T-cell (primary cell): ENCODE measurements at regions not wholly inside any gene's neighbourhood (a gene's known extent, or its start where the extent isn't known, plus 50 kb on each side); places are given as distances from the start of the nearest gene placed in this dataset.
A peak's percentile ranks its signal among the peaks of the same experiment; 100 is the strongest.

ENCODE experiments used
- ATAC-seq, 4 experiments: fragments of 200-7000 bp in 3 of 4; fragments of 150-1000 bp in 1 of 4; cut with Tn5 transposase; replicated peaks in 1 of 4; 1 replicate in 3 of 4; 2 replicates in 1 of 4; pipeline ENCODE4 v1.10.0; 2021; ENCODE audit warnings: moderate library complexity in 3 of 4, mild to moderate bottlenecking in 2 of 4, moderate number of reproducible peaks in 1 of 4
- CTCF ChIA-PET, 2 donors: fragments of 300-600 bp; sonication (Branson Sonifier 250); formaldehyde crosslinking; loops; one replicate each; lab custom pipeline; 2022; ENCODE audit warnings: antibody characterized with exemption in 2 of 2; lab: Charles Lee
- POLR2A ChIA-PET, 2 donors: fragments of 300-600 bp; sonication (Branson Sonifier 250); formaldehyde crosslinking; loops; one replicate each; lab custom pipeline; 2022; ENCODE audit warnings: antibody characterized with exemption in 2 of 2; lab: Charles Lee
- DNase-seq, 35 experiments: peaks; one replicate each; pipeline versions ENCODE4 v3.0.0 to v3.0.0-alpha.2; 2013 to 2023
- H3K27ac ChIP-seq: one replicate; pipeline ENCODE4 v1.5.1; 2013; ENCODE audit warnings: low read length
- H3K27me3 ChIP-seq, 2 experiments: replicated peaks in 1 of 2; 1 replicate in 1 of 2; 2 replicates in 1 of 2; pipeline versions ENCODE4 v1.6.1 to v1.7.0; 2013; ENCODE audit warnings: low read length in 1 of 2, mixed read lengths in 1 of 2; ENCODE audit not compliant: control insufficient read depth in 2 of 2, insufficient read depth in 2 of 2; ENCODE audit errors: extremely low read depth in 1 of 2
- H3K36me3 ChIP-seq, 2 donors: 1 replicate in 1 of 2; 2 replicates in 1 of 2; pipeline versions ENCODE4 v1.6.1 to v1.7.0; 2013; ENCODE audit warnings: low read length in 1 of 2; ENCODE audit not compliant: control insufficient read depth in 2 of 2, insufficient read depth in 1 of 2; ENCODE audit errors: extremely low read depth in 1 of 2
- H3K4me1 ChIP-seq, 2 experiments: 1 replicate in 1 of 2; 2 replicates in 1 of 2; pipeline versions ENCODE4 v1.6.1 to v1.7.0; 2013; ENCODE audit warnings: low read length in 2 of 2, mixed read lengths in 1 of 2; ENCODE audit not compliant: insufficient read depth in 2 of 2, control insufficient read depth in 1 of 2; ENCODE audit errors: extremely low read depth in 1 of 2
- H3K4me3 ChIP-seq, 2 donors: 1 replicate in 1 of 2; 2 replicates in 1 of 2; pipeline versions ENCODE4 v1.5.1 to v1.7.0; 2013; ENCODE audit warnings: mild to moderate bottlenecking in 2 of 2, low read length in 1 of 2, moderate library complexity in 1 of 2; ENCODE audit not compliant: control insufficient read depth in 1 of 2; ENCODE audit errors: extremely low read depth in 1 of 2
- H3K9me3 ChIP-seq: 2 replicates; pipeline ENCODE4 v1.7.0; 2013
- H3K27ac Mint-ChIP-seq, 2 donors: one replicate each; pipeline ENCODE4 v1.8.0; 2020 to 2021; ENCODE audit warnings: mild to moderate bottlenecking in 2 of 2, mixed read lengths in 2 of 2
- H3K27me3 Mint-ChIP-seq, 2 donors: one replicate each; pipeline ENCODE4 v1.8.0; 2021 to 2022; ENCODE audit warnings: mixed read lengths in 2 of 2
- H3K36me3 Mint-ChIP-seq: one replicate; pipeline ENCODE4 v1.8.0; 2021; ENCODE audit warnings: mixed read lengths
- H3K4me1 Mint-ChIP-seq, 3 donors: one replicate each; pipeline ENCODE4 v1.8.0; 2020 to 2022; ENCODE audit warnings: mixed read lengths in 3 of 3, mild to moderate bottlenecking in 1 of 3
- H3K4me3 Mint-ChIP-seq, 3 donors: one replicate each; pipeline ENCODE4 v1.8.0; 2020 to 2022; ENCODE audit warnings: mild to moderate bottlenecking in 3 of 3, mixed read lengths in 3 of 3, moderate library complexity in 3 of 3
- H3K9me3 Mint-ChIP-seq, 3 donors: one replicate each; pipeline ENCODE4 v1.8.0; 2020 to 2022; ENCODE audit warnings: mixed read lengths in 3 of 3
- WGBS: methylation state at CpG from one replicate; pipeline ENCODE4 v1.1.5; 2013; ENCODE audit warnings: missing lambda C conversion rate; ENCODE audit not compliant: insufficient coverage; 5-methylcytosine and 5-hydroxymethylcytosine counted together

DNA sequence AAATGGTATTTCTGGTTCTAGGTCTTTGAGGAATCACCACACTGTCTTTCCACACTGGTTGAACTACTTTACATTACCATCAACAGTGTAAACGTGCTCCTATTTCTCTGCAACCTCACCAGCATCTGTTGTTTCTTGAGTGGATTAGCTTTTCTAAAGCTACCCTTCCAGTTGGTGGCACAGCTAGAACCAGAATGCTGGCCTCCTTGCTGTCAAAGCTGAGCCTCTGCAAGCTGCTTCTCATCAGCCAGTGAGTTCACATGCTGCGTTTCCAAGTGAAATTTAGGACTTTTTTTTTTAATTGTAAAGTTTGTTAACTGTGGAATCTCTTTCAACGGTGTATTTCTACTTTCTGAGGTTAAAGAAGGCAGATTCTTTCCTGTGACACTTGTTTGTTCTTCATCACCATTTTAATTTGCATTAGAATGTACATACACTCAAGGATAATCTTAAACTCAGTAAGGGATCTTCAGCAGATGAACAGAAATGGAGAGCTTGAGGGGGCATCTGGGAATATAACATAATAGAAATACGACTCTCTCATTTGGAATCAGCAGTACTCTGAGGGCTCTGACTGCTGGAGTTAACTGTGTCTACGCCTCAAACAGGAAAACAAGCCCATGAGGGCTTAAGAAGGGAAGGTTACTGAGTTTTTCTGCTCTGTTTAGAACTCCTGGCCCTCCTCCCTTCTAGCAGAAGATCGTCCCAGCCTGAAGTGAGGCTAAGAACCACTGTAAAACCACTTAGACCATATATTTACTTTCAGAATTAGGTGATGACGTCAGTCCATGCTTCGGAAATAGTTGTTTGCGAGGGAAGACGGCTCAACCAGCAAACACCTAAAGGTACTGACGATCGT, 148.4 kb upstream of the FAM20A start:
- no peaks in the 10 kb centered on the region for H3K4me1 ChIP-seq
- H3K36me3 ChIP-seq = no peaks in the 10 kb centered on the region
- DNase-seq (no peak), ATAC-seq (no peak)
- POLR2A ChIA-PET = no interaction called here
- peaks cover 0 to 8% of the 10 kb centered on the region in 2 experiments for H3K27me3 ChIP-seq
- no peak overlapping the region for H3K27ac Mint-ChIP-seq
- H3K4me3 Mint-ChIP-seq = no peak overlapping the region
- H3K9me3 ChIP-seq = no peaks in the 10 kb centered on the region
- peaks cover 4 to 18% of the 10 kb centered on the region in 2 donors for H3K27me3 Mint-ChIP-seq
- no peaks in the 10 kb centered on the region for H3K4me1 Mint-ChIP-seq
- H3K27ac ChIP-seq = no peak overlapping the region
- H3K4me3 ChIP-seq = no peak overlapping the region
- CTCF ChIA-PET = no interaction called here
- no peaks in the 10 kb centered on the region for H3K36me3 Mint-ChIP-seq
- H3K9me3 Mint-ChIP-seq = peaks cover 0 to 3% (median 3%) of the 10 kb centered on the region in 3 donors
- 88% methylated on average over 8 of the region's 12 CpGs for WGBS

DNA sequence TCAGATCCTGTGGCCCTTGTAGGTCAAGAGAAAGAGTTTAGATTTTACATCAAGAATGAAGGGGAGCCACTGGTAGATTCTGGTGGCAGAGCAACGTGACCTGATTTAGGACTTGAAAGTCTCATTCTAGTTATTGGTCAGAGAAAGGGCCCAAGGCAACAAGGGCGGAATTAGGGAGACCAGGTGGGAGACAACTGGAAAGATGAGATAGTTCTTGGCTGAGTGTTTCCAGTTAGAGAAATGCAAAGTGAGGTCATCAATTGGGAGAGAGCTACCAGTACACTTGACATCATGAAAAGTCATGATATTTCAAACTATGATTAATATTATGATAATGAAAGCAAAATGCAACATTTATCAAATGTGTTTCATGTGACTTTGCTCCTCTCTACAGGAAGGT, 147.2 kb upstream of the FAM20A start:
- no peak for DNase-seq
- Histone ChIP-seq H3K9me3 (no peaks in the 10 kb centered on the region), H3K27ac (no peak overlapping the region), H3K4me3 (no peak overlapping the region), H3K36me3 (no peaks in the 10 kb centered on the region), H3K4me1 (no peaks in the 10 kb centered on the region), H3K27me3 (peaks cover 0 to 8% of the 10 kb centered on the region in 2 experiments)
- no peak overlapping the region for H3K4me3 Mint-ChIP-seq
- H3K27me3 Mint-ChIP-seq = peaks cover 4 to 23% of the 10 kb centered on the region in 2 donors
- peaks cover 0 to 3% (median 3%) of the 10 kb centered on the region in 3 donors for H3K9me3 Mint-ChIP-seq
- no peak overlapping the region for H3K27ac Mint-ChIP-seq
- 81% methylated on average over 2 of the region's 2 CpGs for WGBS
- CTCF ChIA-PET = no interaction called here
- H3K4me1 Mint-ChIP-seq = no peaks in the 10 kb centered on the region
- no peaks in the 10 kb centered on the region for H3K36me3 Mint-ChIP-seq
- POLR2A ChIA-PET = no interaction called here
- ATAC-seq = no peak

DNA sequence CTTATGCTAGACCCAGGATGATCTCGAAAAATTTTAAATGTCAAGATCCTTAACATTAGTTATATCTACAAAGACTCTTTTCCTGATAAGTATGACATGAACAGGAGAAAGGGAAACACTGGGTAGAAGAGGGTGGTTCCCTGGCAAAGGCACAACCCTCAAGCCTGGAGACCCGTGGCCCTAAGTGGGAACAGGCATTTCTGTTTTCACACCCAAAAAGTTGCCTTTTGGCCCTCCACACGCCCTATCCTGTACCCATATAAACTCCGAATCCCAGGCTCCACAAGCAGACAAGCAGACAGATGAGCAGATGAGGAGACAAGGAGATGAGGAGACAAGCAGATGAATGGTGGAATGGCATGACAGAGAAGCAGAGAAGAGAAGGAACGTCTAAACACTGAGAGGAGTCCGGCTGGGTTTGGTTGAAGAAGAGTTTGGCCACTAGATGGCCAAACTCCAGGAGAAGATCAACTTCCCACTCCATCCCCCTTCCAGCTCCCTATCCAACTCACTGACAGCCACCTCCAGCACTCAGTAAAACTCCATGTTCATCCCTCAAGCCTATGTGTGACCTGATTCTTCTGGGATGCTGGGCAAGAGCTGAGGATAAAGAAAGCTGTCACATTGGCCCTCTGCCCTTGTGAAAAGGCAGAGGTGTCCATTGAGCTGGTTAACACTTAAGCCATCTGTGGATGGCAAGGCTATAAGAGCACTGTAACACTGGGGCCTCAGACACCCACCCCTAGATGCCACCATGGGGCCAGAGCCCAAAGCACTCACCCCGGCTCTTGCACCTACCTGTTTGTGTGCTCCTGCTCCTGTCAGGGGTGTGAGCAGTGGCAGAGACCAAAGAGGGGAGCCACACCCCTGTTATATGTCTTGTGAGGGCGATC, 139.6 kb upstream of the FAM20A start:
- Mint-ChIP-seq H3K4me3 (no peak overlapping the region), H3K4me1 (no peaks in the 10 kb centered on the region), H3K27ac (peak overlapping the region in 1 of 2 donors; percentile 0), H3K36me3 (no peaks in the 10 kb centered on the region), H3K27me3 (peaks cover 16 to 34% of the 10 kb centered on the region in 2 donors), H3K9me3 (peaks cover 0 to 3% (median 3%) of the 10 kb centered on the region in 3 donors)
- DNase-seq (no peak), ATAC-seq (no peak)
- peaks cover 0 to 15% of the 10 kb centered on the region in 2 experiments for H3K27me3 ChIP-seq
- no peaks in the 10 kb centered on the region for H3K4me1 ChIP-seq
- no peaks in the 10 kb centered on the region for H3K36me3 ChIP-seq
- no peak overlapping the region for H3K27ac ChIP-seq
- H3K9me3 ChIP-seq = no peaks in the 10 kb centered on the region
- ChIA-PET POLR2A (no interaction called here), CTCF (no interaction called here)
- H3K4me3 ChIP-seq = no peak overlapping the region
- 80% methylated on average over 1 of the region's 8 CpGs for WGBS

DNA sequence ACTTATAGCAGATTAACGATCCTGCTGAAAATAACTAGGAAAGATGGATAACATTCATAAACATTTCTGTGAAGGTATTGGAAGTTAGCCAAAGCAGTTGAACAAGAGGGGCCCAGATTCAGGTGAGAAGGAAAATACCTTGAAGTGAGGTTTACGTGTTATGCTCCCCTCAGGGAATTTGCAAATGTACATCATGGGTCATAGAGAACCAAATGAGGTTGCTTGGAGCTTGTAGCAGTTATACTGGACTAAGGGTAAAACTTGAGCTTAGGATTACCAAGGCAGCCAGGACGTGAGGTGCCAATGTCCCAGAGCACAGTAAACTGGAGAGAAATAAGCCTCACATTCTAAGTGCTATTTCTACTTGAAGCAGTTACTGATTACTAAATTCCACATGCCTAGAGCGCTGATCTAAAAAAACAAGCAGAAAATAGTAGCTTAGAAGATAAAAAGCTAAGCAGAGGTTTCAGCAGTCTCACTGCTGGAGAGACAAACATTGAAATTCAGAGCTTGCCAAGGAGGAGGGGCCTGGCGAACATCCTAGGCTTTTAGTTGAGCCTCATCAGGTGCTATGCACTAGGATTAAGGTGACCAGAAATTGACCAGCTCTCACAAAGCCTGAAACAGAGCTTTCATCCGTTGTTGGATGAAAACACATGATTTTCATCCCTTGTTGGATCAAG, 136.7 kb upstream of the FAM20A start:
- no peak overlapping the region for H3K4me3 Mint-ChIP-seq
- Histone ChIP-seq H3K4me3 (no peak overlapping the region), H3K9me3 (no peaks in the 10 kb centered on the region), H3K27me3 (peaks cover 0 to 13% of the 10 kb centered on the region in 2 experiments), H3K27ac (no peak overlapping the region), H3K4me1 (no peaks in the 10 kb centered on the region), H3K36me3 (no peaks in the 10 kb centered on the region)
- ChIA-PET POLR2A (no interaction called here), CTCF (no interaction called here)
- 89% methylated on average over 4 of the region's 6 CpGs for WGBS
- DNase-seq (no peak), ATAC-seq (no peak)
- H3K9me3 Mint-ChIP-seq = no peaks in the 10 kb centered on the region
- H3K4me1 Mint-ChIP-seq = no peaks in the 10 kb centered on the region
- H3K36me3 Mint-ChIP-seq = no peaks in the 10 kb centered on the region
- peaks cover 11 to 20% of the 10 kb centered on the region in 2 donors for H3K27me3 Mint-ChIP-seq
- H3K27ac Mint-ChIP-seq = no peak overlapping the region

DNA sequence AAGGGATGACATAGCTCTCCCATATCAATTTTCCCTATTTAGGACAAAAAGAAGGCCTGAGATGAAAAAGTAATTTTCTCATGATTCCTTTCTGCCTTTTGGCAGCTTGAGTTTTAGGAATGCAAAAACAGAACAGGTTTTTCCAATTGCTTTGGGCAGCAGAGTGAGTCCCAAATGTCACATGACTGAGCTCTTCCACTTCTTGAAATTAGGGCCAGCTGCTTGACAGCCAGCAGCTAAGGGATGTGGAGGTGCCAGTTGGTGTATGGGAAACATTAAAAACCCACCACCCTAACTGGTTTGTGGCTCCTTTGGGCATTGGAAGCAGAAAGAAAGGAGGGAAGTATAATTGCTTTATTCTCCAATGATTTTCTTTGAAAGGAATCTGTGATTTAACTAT, 133.8 kb upstream of the FAM20A start:
- no peaks in the 10 kb centered on the region for H3K4me1 Mint-ChIP-seq
- Histone ChIP-seq H3K27me3 (peaks cover 0 to 6% of the 10 kb centered on the region in 2 experiments), H3K9me3 (no peaks in the 10 kb centered on the region), H3K4me3 (no peak overlapping the region), H3K27ac (no peak overlapping the region), H3K4me1 (no peaks in the 10 kb centered on the region), H3K36me3 (no peaks in the 10 kb centered on the region)
- no peak for DNase-seq
- H3K36me3 Mint-ChIP-seq = no peaks in the 10 kb centered on the region
- no peak overlapping the region for H3K4me3 Mint-ChIP-seq
- POLR2A ChIA-PET = no interaction called here
- H3K27me3 Mint-ChIP-seq = peaks cover 10 to 18% of the 10 kb centered on the region in 2 donors
- H3K27ac Mint-ChIP-seq = no peak overlapping the region
- CTCF ChIA-PET = interaction anchor here in 1 of 2 donors (0.6 kb wide), 1 partner anchor 37 kb away, joined by 3 read pairs; no protein-coding TSS in a partner anchor
- ATAC-seq = no peak
- H3K9me3 Mint-ChIP-seq = no peaks in the 10 kb centered on the region
